ENCODE measurements at regions not wholly inside any gene's neighbourhood (a gene's known extent, or its start where the extent isn't known, plus 50 kb on each side); places are given as distances from the start of the nearest gene placed in this dataset.

GRCh38 chr4:31034550-31034949, 314.4 kb downstream of the PCDH7 start:
- intact Hi-C loops (cut with DNase I), result no loop called here
- no peak for DNase-seq (ENCODE audit: missing footprints)
- no peak for ATAC-seq

- no peak for DNase-seq (ENCODE audit: missing footprints)
- ATAC-seq, result no peak
- intact Hi-C loops (cut with DNase I), result no loop called here
These were observed 315.6 kb downstream of the PCDH7 start for GRCh38 chr4:31035761-31036160.

- ATAC-seq (no peak), DNase-seq (ENCODE audit: missing footprints) (no peak)
- intact Hi-C loops (cut with DNase I), result no loop called here
These were observed 317.5 kb downstream of the PCDH7 start for GRCh38 chr4:31037703-31038102.

GRCh38 chr4:31039382-31039781, 319.2 kb downstream of the PCDH7 start:
- DNase-seq (ENCODE audit: missing footprints), result no peak
- no peak for ATAC-seq
- intact Hi-C loops (cut with DNase I), result no loop called here

GRCh38 chr4:31040106-31040505, 319.9 kb downstream of the PCDH7 start:
- ATAC-seq, result no peak
- no peak for DNase-seq (ENCODE audit: missing footprints)
- intact Hi-C loops (cut with DNase I), result no loop called here

GRCh38 chr4:31041385-31041784, 321.2 kb downstream of the PCDH7 start:
- DNase-seq (ENCODE audit: missing footprints) (no peak), ATAC-seq (no peak)
- intact Hi-C loops (cut with DNase I), result no loop called here

- DNase-seq (ENCODE audit: missing footprints) (no peak), ATAC-seq (no peak)
- intact Hi-C loops (cut with DNase I), result no loop called here
These were observed 321.7 kb downstream of the PCDH7 start for GRCh38 chr4:31041853-31042252.

- DNase-seq (ENCODE audit: missing footprints), result no peak
- ATAC-seq, result no peak
- intact Hi-C loops (cut with DNase I), result no loop called here
These were observed 323.4 kb downstream of the PCDH7 start for GRCh38 chr4:31043382-31044062.

- DNase-seq (ENCODE audit: missing footprints) (no peak), ATAC-seq (no peak)
- intact Hi-C loops (cut with DNase I), result no loop called here
These were observed 325.0 kb downstream of the PCDH7 start for GRCh38 chr4:31045151-31045550.

- ATAC-seq (no peak), DNase-seq (ENCODE audit: missing footprints) (no peak)
- intact Hi-C loops (cut with DNase I), result no loop called here
These were observed 325.7 kb downstream of the PCDH7 start for GRCh38 chr4:31045724-31046318.

- intact Hi-C loops (cut with DNase I), result no loop called here
- no peak for DNase-seq (ENCODE audit: missing footprints)
- no peak for ATAC-seq
These were observed 331.0 kb downstream of the PCDH7 start for GRCh38 chr4:31051151-31051550.

GRCh38 chr4:31051565-31051964, 331.4 kb downstream of the PCDH7 start:
- intact Hi-C loops (cut with DNase I), result no loop called here
- no peak for ATAC-seq
- DNase-seq (ENCODE audit: missing footprints), result no peak

- intact Hi-C loops (cut with DNase I), result no loop called here
- ATAC-seq, result no peak
- DNase-seq (ENCODE audit: missing footprints), result no peak
These were observed 332.4 kb downstream of the PCDH7 start for GRCh38 chr4:31052519-31052918.

- no peak for DNase-seq (ENCODE audit: missing footprints)
- no peak for ATAC-seq
- intact Hi-C loops (cut with DNase I), result no loop called here
These were observed 333.3 kb downstream of the PCDH7 start for GRCh38 chr4:31053451-31053850.

- no peak for ATAC-seq
- intact Hi-C loops (cut with DNase I), result no loop called here
- DNase-seq (ENCODE audit: missing footprints), result no peak
These were observed 334.1 kb downstream of the PCDH7 start for GRCh38 chr4:31054295-31054694.

GRCh38 chr4:31058656-31059055, 338.5 kb downstream of the PCDH7 start:
- intact Hi-C loops (cut with DNase I), result no loop called here
- DNase-seq (ENCODE audit: missing footprints), result no peak
- no peak for ATAC-seq

GRCh38 chr4:31059753-31060522, 339.8 kb downstream of the PCDH7 start:
- DNase-seq (ENCODE audit: missing footprints), result no peak
- no peak for ATAC-seq
- intact Hi-C loops (cut with DNase I), result no loop called here

GRCh38 chr4:31065086-31065485, 344.9 kb downstream of the PCDH7 start:
- no peak for DNase-seq (ENCODE audit: missing footprints)
- intact Hi-C loops (cut with DNase I), result no loop called here

GRCh38 chr4:31068257-31069075, 348.3 kb downstream of the PCDH7 start:
- no peak for ATAC-seq
- DNase-seq (ENCODE audit: missing footprints), result no peak
- intact Hi-C loops (cut with DNase I), result no loop called here

More at GRCh38 chr4:31065086-31065485, 344.9 kb downstream of the PCDH7 start:
- no peak for ATAC-seq
